ENCODE measurements at regions not wholly inside any gene's neighbourhood (a gene's known extent, or its start where the extent isn't known, plus 50 kb on each side); places are given as distances from the start of the nearest gene placed in this dataset.
"Not testable (repeated sequence)": the region's sequence is repeated elsewhere in the genome, so short reads cannot be mapped to it uniquely, and the experiment has no call there.

GRCh38 chr5:57368010-57368409 is 114.6 kb downstream of the ACTBL2 start:
- Mint-ChIP-seq H3K36me3 (ENCODE audit: low read depth) (no peaks in the 10 kb centered on the region), H3K27ac (no peak overlapping the region), H3K4me3 (no peak overlapping the region), H3K27me3 (ENCODE audit: low read depth) (no peaks in the 10 kb centered on the region), H3K9me3 (no peaks in the 10 kb centered on the region), H3K4me1 (no peaks in the 10 kb centered on the region)
- TF ChIP-seq CTCF (IDR thresholded peaks at IDR 0.05; ENCODE audit: unreplicated experiment in 3 of 3), result no peak

- H3K9me3 Mint-ChIP-seq, result no peaks in the 10 kb centered on the region
- H3K4me3 Mint-ChIP-seq, result no peak overlapping the region
- H3K27ac Mint-ChIP-seq, result no peak overlapping the region
- H3K36me3 Mint-ChIP-seq (ENCODE audit: low read depth), result no peaks in the 10 kb centered on the region
- TF ChIP-seq CTCF (IDR thresholded peaks at IDR 0.05; ENCODE audit: unreplicated experiment in 3 of 3), result no peak
- no peaks in the 10 kb centered on the region for H3K4me1 Mint-ChIP-seq
- no peaks in the 10 kb centered on the region for H3K27me3 Mint-ChIP-seq (ENCODE audit: low read depth)
These were observed 115.9 kb downstream of the ACTBL2 start for GRCh38 chr5:57366744-57367143.

- Mint-ChIP-seq H3K9me3 (no peaks in the 10 kb centered on the region), H3K36me3 (ENCODE audit: low read depth) (no peaks in the 10 kb centered on the region), H3K27ac (no peak overlapping the region), H3K27me3 (ENCODE audit: low read depth) (no peaks in the 10 kb centered on the region), H3K4me1 (no peaks in the 10 kb centered on the region), H3K4me3 (no peak overlapping the region)
- no peak for TF ChIP-seq CTCF (IDR thresholded peaks at IDR 0.05; ENCODE audit: unreplicated experiment in 3 of 3)
These were observed 119.7 kb downstream of the ACTBL2 start for GRCh38 chr5:57362951-57363350.

- Mint-ChIP-seq H3K9me3 (no peaks in the 10 kb centered on the region), H3K4me3 (no peak overlapping the region), H3K36me3 (ENCODE audit: low read depth) (no peaks in the 10 kb centered on the region), H3K27me3 (ENCODE audit: low read depth) (no peaks in the 10 kb centered on the region), H3K27ac (no peak overlapping the region), H3K4me1 (no peaks in the 10 kb centered on the region)
- no peak for TF ChIP-seq CTCF (IDR thresholded peaks at IDR 0.05; ENCODE audit: unreplicated experiment in 3 of 3)
These were observed 121.7 kb downstream of the ACTBL2 start for GRCh38 chr5:57360871-57361270.

GRCh38 chr5:57358796-57359592 is 123.6 kb downstream of the ACTBL2 start:
- peaks cover 4% of the 10 kb centered on the region for H3K9me3 Mint-ChIP-seq
- H3K36me3 Mint-ChIP-seq (ENCODE audit: low read depth), result no peaks in the 10 kb centered on the region
- no peaks in the 10 kb centered on the region for H3K27me3 Mint-ChIP-seq (ENCODE audit: low read depth)
- no peak overlapping the region for H3K27ac Mint-ChIP-seq
- no peak overlapping the region for H3K4me3 Mint-ChIP-seq
- TF ChIP-seq CTCF (IDR thresholded peaks at IDR 0.05; ENCODE audit: unreplicated experiment in 3 of 3), result no peak
- H3K4me1 Mint-ChIP-seq, result no peaks in the 10 kb centered on the region

GRCh38 chr5:57356850-57357249 is 125.8 kb downstream of the ACTBL2 start:
- not testable (repeated sequence) for H3K27me3 Mint-ChIP-seq (ENCODE audit: low read depth); H3K36me3 Mint-ChIP-seq (ENCODE audit: low read depth); H3K9me3 Mint-ChIP-seq; H3K4me3 Mint-ChIP-seq; H3K4me1 Mint-ChIP-seq; H3K27ac Mint-ChIP-seq

Data from nephron (organoid).